CD1c-positive myeloid dendritic cell (primary cell): ENCODE measurements at regions not wholly inside any gene's neighbourhood (a gene's known extent, or its start where the extent isn't known, plus 50 kb on each side); places are given as distances from the start of the nearest gene placed in this dataset.

Source experiments
- DNase-seq: peaks from one replicate; pipeline ENCODE4 v3.0.0-alpha.2; 2016; ENCODE audit errors: extremely low spot score

- DNase-seq: no peak
Observed at GRCh38 chr2:234339011-234339410, 157.9 kb downstream of the ARL4C start.

- peak; percentile 97 for DNase-seq
Observed at GRCh38 chr2:234335661-234336228, 161.1 kb downstream of the ARL4C start.

- DNase-seq: no peak
Observed at GRCh38 chr2:234334756-234335155, 162.1 kb downstream of the ARL4C start.

DNA sequence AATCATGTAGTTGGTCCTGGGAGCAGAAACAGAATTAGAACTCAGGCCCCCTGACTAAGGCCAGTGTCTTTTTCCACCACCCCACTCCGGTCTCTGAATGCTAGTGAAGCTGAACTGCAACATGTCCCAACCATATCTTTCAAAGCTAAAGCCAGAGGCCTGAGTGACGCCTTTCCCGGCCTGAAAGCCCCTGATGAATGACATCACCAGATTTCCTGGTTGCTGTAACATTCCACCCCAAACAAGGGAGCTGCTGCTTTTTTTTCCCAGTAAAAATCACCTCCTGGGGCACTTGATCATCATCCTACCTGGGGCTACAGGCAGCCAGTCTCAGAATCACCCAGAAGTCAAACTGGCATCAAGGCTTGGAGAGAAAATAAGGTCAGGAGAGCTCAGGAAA is 162.7 kb downstream of the ARL4C start:
- DNase-seq: no peak

- DNase-seq: no peak
Observed at GRCh38 chr2:234333168-234334130, 163.4 kb downstream of the ARL4C start.

GRCh38 chr2:234331966-234332365 is 164.9 kb downstream of the ARL4C start:
- no peak for DNase-seq

- no peak for DNase-seq
Observed at GRCh38 chr2:234331566-234331965, 165.3 kb downstream of the ARL4C start.

- no peak for DNase-seq
Observed at GRCh38 chr2:234330902-234331301, 166.0 kb downstream of the ARL4C start.

- no peak for DNase-seq
Observed at GRCh38 chr2:234329202-234329960, 167.5 kb downstream of the ARL4C start.

DNA sequence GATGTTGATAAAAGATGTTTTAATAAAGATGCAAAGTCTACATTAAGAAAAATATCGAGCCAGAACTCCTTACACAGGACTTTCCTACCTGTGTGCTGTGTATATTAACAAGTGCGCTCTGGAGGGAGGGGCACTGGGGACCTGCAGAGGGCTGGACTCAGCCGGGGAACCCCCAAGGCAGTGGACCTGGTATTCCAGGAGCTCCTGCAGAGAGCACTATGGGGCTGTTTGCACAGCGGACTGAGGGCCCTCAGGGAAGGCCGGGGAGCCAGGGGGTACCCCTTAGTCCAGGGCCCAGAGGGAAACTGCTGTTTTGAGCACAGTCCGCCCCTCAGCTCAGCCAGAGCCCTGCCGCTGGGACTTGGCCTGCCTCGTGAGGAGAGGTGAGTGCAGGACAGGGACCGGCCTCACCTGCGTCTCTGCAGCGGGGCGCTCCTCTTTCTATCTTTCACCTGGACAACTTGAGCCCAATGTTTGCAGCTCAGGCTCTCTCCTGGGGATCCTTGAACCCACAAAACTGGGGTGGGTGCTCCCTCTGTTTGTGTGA is 168.4 kb downstream of the ARL4C start:
- DNase-seq: no peak

GRCh38 chr2:234326694-234327093 is 170.2 kb downstream of the ARL4C start:
- no peak for DNase-seq

GRCh38 chr2:234324116-234324515 is 172.8 kb downstream of the ARL4C start:
- DNase-seq: no peak

DNA sequence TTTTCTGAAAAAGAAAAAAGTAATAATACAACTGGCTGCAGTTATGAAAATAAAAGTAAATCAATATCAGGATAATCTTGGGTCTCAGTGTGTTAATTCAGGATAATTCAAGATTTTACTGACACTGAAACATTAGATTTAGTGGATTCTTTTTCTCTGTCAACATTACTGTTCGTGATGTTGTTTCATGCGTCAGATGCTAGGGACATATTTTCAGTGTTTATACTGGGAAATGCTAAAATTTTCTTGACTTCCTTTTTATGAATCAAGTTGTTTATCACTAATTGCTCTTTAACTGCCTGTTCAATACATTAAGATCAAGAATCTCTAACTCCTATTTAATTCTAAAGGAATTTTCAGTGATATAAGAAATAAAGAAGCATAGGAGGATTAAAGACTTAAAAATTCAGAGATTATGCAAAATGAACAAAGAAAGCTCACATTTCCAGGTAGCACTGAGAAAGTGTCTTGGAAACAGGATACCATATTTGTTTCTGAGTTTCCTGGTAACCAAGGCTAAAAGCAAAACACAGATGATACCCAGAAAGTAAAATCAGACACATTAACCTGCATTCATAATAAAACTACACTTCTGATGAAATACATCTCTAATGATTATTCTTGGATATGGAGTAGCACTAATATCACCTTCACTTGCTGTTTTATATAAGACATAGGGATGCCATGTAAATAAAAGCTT is 174.0 kb downstream of the ARL4C start:
- DNase-seq: no peak

GRCh38 chr2:234320066-234320465 is 176.8 kb downstream of the ARL4C start:
- DNase-seq: no peak

DNA sequence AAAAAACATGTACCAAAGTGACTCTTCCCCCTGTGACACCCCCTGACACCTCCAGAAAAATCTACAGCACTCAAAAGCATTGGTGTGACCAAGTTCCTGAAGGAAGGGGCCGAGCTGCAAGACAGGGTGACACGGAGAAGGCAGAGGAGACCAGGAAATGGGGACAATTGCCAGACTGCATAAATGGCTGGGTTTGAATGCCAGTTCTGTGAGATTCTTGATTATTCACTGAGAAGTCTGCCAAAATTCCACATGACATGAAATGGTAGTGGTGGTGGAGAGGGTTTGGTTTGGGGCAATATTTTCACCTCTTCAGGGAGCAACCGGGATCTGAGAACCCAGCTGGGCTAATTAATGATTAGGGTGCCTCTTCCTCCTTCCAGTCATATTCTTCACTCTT is 178.5 kb downstream of the ARL4C start:
- DNase-seq: no peak

DNA sequence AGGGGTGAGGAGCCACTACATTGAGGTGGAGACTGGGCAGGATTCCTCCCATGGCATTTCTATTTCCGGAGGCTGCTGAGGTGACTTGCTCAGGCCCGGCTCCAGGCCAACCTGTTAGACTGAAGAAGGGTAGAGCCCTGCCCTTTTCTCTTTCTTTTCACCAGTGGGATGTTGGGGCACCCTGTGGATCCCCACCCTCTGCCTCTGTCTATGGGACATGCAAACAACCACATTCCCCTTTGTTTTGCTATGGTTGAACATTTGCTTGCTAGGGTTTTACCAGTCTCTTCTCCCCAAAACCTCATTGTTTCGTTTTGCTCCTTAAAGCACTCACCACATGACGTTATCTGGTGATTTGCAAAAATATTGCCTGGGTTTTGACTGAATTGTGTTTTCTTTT is 183.3 kb downstream of the ARL4C start:
- no peak for DNase-seq

- no peak for DNase-seq
Observed at GRCh38 chr2:234310166-234310565, 186.7 kb downstream of the ARL4C start.

DNA sequence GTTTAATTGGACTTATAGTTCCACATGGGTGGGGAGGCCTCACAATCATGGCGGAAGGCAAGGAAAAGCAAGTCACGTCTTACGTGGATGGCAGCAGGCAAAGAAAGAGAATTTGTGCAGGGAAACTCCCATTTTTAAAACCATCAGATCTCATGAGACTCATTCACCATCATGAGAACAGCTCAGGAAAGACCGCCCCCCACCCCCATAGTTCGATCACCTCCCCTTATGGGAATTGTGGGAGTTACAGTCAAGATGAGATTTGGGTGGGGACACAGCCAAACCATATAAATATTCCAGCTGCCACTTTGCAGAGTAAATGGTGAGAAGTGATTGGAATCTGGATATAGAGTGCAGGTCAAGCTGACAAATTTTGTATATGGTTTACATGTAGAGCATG is 187.4 kb downstream of the ARL4C start:
- DNase-seq: no peak

DNA sequence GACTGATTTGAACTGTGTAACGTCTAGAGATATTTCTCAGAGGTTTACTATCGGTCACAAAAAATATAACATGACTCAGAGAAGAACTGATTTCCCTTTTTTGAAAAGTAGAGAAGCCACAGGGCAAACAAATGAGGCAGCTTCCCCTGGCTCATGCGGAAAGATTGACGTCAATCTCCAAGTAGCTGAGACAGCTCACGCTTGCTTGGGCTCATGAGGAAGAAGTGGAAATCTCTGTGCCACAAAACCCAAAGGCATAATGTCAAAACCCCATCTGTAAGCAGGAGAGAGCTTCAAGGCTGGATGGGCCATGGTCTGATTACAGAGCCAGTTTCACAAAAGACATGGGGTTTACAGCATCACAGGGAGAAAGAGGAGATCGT is 188.1 kb downstream of the ARL4C start:
- peak; percentile 95 for DNase-seq

- peak; percentile 54 for DNase-seq
Observed at GRCh38 chr2:234308073-234308812, 188.6 kb downstream of the ARL4C start.
